Keratinocyte (primary cell): ENCODE measurements at regions not wholly inside any gene's neighbourhood (a gene's known extent, or its start where the extent isn't known, plus 50 kb on each side); places are given as distances from the start of the nearest gene placed in this dataset.

Experiments
- DNase-seq: peaks from one replicate; pipeline ENCODE4 v3.0.0-alpha.2; 2011; ENCODE audit warnings: low read depth, missing footprints, low spot score
- FAIRE-seq: peaks from 2 replicates; lab custom pipeline; 2011; peaks lifted over from hg19 to GRCh38; lab: Jason Lieb, UNC
- H2AFZ ChIP-seq: 2 replicates; pipeline ENCODE4 v1.6.0; 2012; ENCODE audit warnings: low read length, control low read depth, inconsistent platforms; ENCODE audit not compliant: control insufficient read depth
- H3K27ac ChIP-seq: 2 replicates; pipeline ENCODE4 v1.5.1; 2011; ENCODE audit warnings: low read length; ENCODE audit not compliant: control insufficient read depth, insufficient read depth
- H3K27me3 ChIP-seq: 3 replicates; pipeline ENCODE4 v1.6.0; 2011; ENCODE audit warnings: low read length; ENCODE audit not compliant: control insufficient read depth, insufficient read depth; ENCODE audit errors: extremely low read depth
- H3K36me3 ChIP-seq, 2 experiments: 2 replicates in 1 of 2; 3 replicates in 1 of 2; pipeline ENCODE4 v1.5.1; 2011; ENCODE audit warnings: low read length in 2 of 2, mild to moderate bottlenecking in 1 of 2; ENCODE audit not compliant: control insufficient read depth in 2 of 2, insufficient read depth in 2 of 2; ENCODE audit errors: extremely low read depth in 1 of 2
- H3K4me1 ChIP-seq: 3 replicates; pipeline ENCODE4 v1.5.1; 2011; ENCODE audit warnings: low read length; ENCODE audit not compliant: control insufficient read depth, insufficient read depth; ENCODE audit errors: extremely low read depth
- H3K4me2 ChIP-seq: 3 replicates; pipeline ENCODE4 v1.6.0; 2011; ENCODE audit warnings: low read depth, low read length; ENCODE audit not compliant: control insufficient read depth, insufficient read depth; ENCODE audit errors: extremely low read depth
- H3K4me3 ChIP-seq, 3 experiments: fragments of 200-600 bp in 1 of 3; sonication (generic) in 1 of 3; 2 replicates in 2 of 3; 3 replicates in 1 of 3; pipeline ENCODE4 v1.5.1; 2011 to 2016; ENCODE audit warnings: low read length in 3 of 3, mild to moderate bottlenecking in 3 of 3, control low read depth in 2 of 3, inconsistent platforms in 1 of 3, low read depth in 1 of 3, mixed read lengths in 1 of 3, mixed run types in 1 of 3, moderate library complexity in 1 of 3; ENCODE audit not compliant: control insufficient read depth in 2 of 3, insufficient read depth in 2 of 3; ENCODE audit errors: extremely low read depth in 1 of 3
- H3K79me2 ChIP-seq: 2 replicates; pipeline ENCODE4 v1.6.0; 2012; ENCODE audit warnings: low read length; ENCODE audit not compliant: control insufficient read depth, insufficient read depth
- H3K9ac ChIP-seq: 3 replicates; pipeline ENCODE4 v1.6.0; 2011; ENCODE audit warnings: low read length; ENCODE audit not compliant: control insufficient read depth, insufficient read depth; ENCODE audit errors: extremely low read depth
- H3K9me1 ChIP-seq: 3 replicates; pipeline ENCODE4 v1.6.0; 2011; ENCODE audit warnings: low read length; ENCODE audit not compliant: control insufficient read depth, insufficient read depth; ENCODE audit errors: extremely low read depth
- H3K9me3 ChIP-seq: 2 replicates; pipeline ENCODE4 v1.5.1; 2012; ENCODE audit warnings: low read depth, low read length; ENCODE audit not compliant: control insufficient read depth
- H4K20me1 ChIP-seq: 3 replicates; pipeline ENCODE4 v1.6.0; 2011; ENCODE audit warnings: low read length; ENCODE audit not compliant: control insufficient read depth, insufficient read depth; ENCODE audit errors: extremely low read depth
- CTCF ChIP-seq, 3 experiments: IDR thresholded peaks in 1 of 3; conservative IDR thresholded peaks in 1 of 3; optimal IDR thresholded peaks in 1 of 3; 2 replicates in 2 of 3; 3 replicates in 1 of 3; pipeline versions ENCODE3 to v1.5.1; 2011; ENCODE audit warnings: low read length in 3 of 3, mild to moderate bottlenecking in 3 of 3, moderate library complexity in 2 of 3, control low read depth in 1 of 3, inconsistent platforms in 1 of 3; ENCODE audit not compliant: insufficient read depth in 2 of 3; ENCODE audit errors: extremely low read depth in 1 of 3
- EZH2 ChIP-seq: IDR thresholded peaks from one replicate; pipeline ENCODE4 v1.6.1; 2012; ENCODE audit warnings: inconsistent platforms, mild to moderate bottlenecking, low read length, moderate library complexity
- dilution Hi-C: fragments of 300-500 bp; cut with MboI; formaldehyde crosslinking; loops from one replicate; pipeline ENCODE4 v1.7.0; 2020; ENCODE audit warnings: low sequenced_read_pairs; ENCODE audit not compliant: extremely low pct_ligation_motif_present

- no peak overlapping the region for H3K4me2 ChIP-seq
- dilution Hi-C loops, result loop anchor here (25.0 kb wide), 1 partner anchor 257 kb away; no protein-coding TSS in a partner anchor
- H3K4me1 ChIP-seq, result no peaks in the 10 kb centered on the region
- H3K27ac ChIP-seq, result no peak overlapping the region
- no peak overlapping the region for H3K9ac ChIP-seq
- no peaks in the 10 kb centered on the region for H3K36me3 ChIP-seq
- FAIRE-seq, result no peak
- H2AFZ ChIP-seq, result no peak overlapping the region
- H4K20me1 ChIP-seq, result no peaks in the 10 kb centered on the region
- no peaks in the 10 kb centered on the region for H3K9me1 ChIP-seq
- no peak overlapping the region for H3K4me3 ChIP-seq
- H3K79me2 ChIP-seq, result no peaks in the 10 kb centered on the region
- peaks cover 4% of the 10 kb centered on the region for H3K27me3 ChIP-seq
- DNase-seq, result no peak
- no peaks in the 10 kb centered on the region for H3K9me3 ChIP-seq
- TF ChIP-seq CTCF (optimal IDR thresholded peaks at IDR 0.05 in 1 of 3, IDR thresholded peaks at IDR 0.05 in 1 of 3, conservative IDR thresholded peaks at IDR 0.05 in 1 of 3; ENCODE audit: extremely low read depth in 1 of 3, insufficient read depth in 2 of 3, low read length in 3 of 3) (no peak), EZH2 (no peak)
Measured at GRCh38 chr11:57094181-57094935, 87.4 kb upstream of the LRRC55 start.

GRCh38 chr11:57095417-57095816 is 86.3 kb upstream of the LRRC55 start:
- peaks cover 4% of the 10 kb centered on the region for H3K27me3 ChIP-seq
- H3K4me2 ChIP-seq, result no peak overlapping the region
- no peaks in the 10 kb centered on the region for H3K4me1 ChIP-seq
- no peak for FAIRE-seq
- DNase-seq, result no peak
- no peaks in the 10 kb centered on the region for H3K36me3 ChIP-seq
- H3K27ac ChIP-seq, result no peak overlapping the region
- no peak overlapping the region for H2AFZ ChIP-seq
- H3K9ac ChIP-seq, result no peak overlapping the region
- H3K4me3 ChIP-seq, result no peak overlapping the region
- H3K9me3 ChIP-seq, result no peaks in the 10 kb centered on the region
- TF ChIP-seq CTCF (optimal IDR thresholded peaks at IDR 0.05 in 1 of 3, IDR thresholded peaks at IDR 0.05 in 1 of 3, conservative IDR thresholded peaks at IDR 0.05 in 1 of 3; ENCODE audit: extremely low read depth in 1 of 3, insufficient read depth in 2 of 3, low read length in 3 of 3) (no peak), EZH2 (no peak)
- H3K79me2 ChIP-seq, result no peaks in the 10 kb centered on the region
- no peaks in the 10 kb centered on the region for H4K20me1 ChIP-seq
- no peaks in the 10 kb centered on the region for H3K9me1 ChIP-seq
- dilution Hi-C loops, result loop anchor here (25.0 kb wide), 1 partner anchor 258 kb away; no protein-coding TSS in a partner anchor
